ENCODE measurements at regions not wholly inside any gene's neighbourhood (a gene's known extent, or its start where the extent isn't known, plus 50 kb on each side); places are given as distances from the start of the nearest gene placed in this dataset.
A peak's percentile ranks its signal among the peaks of the same experiment; 100 is the strongest.
"Not testable (repeated sequence)": the region's sequence is repeated elsewhere in the genome, so short reads cannot be mapped to it uniquely, and the experiment has no call there.

DNA sequence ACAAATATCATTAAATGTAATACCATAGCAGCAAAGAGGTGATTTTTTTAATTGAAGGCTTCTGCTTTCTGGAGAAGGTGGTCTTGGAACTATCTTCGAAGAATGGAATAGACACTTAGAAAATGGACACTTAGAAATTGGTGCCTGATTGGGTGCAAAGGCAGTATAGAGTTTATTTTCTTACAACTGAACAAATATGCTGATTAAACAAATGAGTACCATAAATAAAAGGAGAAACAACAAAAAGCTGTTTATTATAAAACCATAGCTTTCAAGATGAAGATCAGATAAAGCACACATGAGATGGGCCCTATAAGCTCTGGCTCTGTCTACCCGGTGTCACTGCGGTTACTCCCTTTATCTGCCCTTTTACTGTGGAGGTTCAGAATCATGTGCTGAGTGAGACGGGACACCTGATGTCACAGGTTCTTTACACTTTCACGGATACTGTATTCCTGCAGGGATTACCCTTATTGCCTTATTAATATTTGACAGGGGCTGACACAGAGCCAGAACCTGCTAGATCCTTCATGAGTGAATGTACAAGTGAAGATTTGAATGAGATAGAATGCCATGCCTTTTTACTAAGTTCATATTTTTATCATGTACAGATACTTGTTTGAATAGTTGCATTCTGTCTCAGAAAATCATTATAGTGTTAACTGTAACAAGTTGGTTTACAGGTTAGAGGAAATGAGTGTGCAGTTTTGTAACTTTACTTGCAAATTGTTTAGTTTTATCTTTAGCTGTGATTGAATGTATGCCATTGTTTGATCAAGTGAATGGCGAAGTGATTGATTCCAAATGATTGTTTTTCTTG lies 477.5 kb upstream of the RGS6 start:
- ChIA-PET POLR2A (ENCODE audit: unreplicated experiment) (no interaction called here), CTCF (no interaction called here)
- no peak overlapping the region for H3K27ac ChIP-seq (ENCODE audit: low read length)
- no peaks in the 10 kb centered on the region for H3K27me3 ChIP-seq (ENCODE audit: low read length)
- BruUV-seq (replicated peaks) = no TSS peak
- H3K9me2 ChIP-seq (replicated peaks; ENCODE audit: low read length) = no peaks in the 10 kb centered on the region
- peaks cover 48% of the 10 kb centered on the region for H3K4me1 ChIP-seq (ENCODE audit: insufficient read depth, low read length)
- DNase-seq = no peak
- no peak for TF ChIP-seq EZH2 (IDR thresholded peaks at IDR 0.05; ENCODE audit: low read length, unreplicated experiment)
- TF ChIP-seq EZH2phosphoT487 (IDR thresholded peaks at IDR 0.05; ENCODE audit: borderline replicate concordance, low read length) = no peak
- TF ChIP-seq, protein P1, sequence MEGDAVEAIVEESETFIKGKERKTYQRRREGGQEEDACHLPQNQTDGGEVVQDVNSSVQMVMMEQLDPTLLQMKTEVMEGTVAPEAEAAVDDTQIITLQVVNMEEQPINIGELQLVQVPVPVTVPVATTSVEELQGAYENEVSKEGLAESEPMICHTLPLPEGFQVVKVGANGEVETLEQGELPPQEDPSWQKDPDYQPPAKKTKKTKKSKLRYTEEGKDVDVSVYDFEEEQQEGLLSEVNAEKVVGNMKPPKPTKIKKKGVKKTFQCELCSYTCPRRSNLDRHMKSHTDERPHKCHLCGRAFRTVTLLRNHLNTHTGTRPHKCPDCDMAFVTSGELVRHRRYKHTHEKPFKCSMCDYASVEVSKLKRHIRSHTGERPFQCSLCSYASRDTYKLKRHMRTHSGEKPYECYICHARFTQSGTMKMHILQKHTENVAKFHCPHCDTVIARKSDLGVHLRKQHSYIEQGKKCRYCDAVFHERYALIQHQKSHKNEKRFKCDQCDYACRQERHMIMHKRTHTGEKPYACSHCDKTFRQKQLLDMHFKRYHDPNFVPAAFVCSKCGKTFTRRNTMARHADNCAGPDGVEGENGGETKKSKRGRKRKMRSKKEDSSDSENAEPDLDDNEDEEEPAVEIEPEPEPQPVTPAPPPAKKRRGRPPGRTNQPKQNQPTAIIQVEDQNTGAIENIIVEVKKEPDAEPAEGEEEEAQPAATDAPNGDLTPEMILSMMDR (conservative IDR thresholded peaks at IDR 0.05; ENCODE audit: low read depth, low read length) = no peak
- intact Hi-C loops (cut with micrococcal nuclease) = no loop called here
- ATAC-seq = peak; percentile 25
- no peaks in the 10 kb centered on the region for H3F3A ChIP-seq (ENCODE audit: low read length, unreplicated experiment)
- H3K36me3 ChIP-seq (ENCODE audit: low read depth, low read length) = no peaks in the 10 kb centered on the region
- no peak overlapping the region for H3K4me3 ChIP-seq (ENCODE audit: low read length)
- no peak overlapping the region for H3K9ac ChIP-seq (ENCODE audit: low read length)
- no peaks in the 10 kb centered on the region for H4K20me1 ChIP-seq (ENCODE audit: low read length)
- no peaks in the 10 kb centered on the region for H3K9me3 ChIP-seq (ENCODE audit: low read length)
- no peak overlapping the region for H3K4me2 ChIP-seq (ENCODE audit: low read length)
- peaks cover 81% of the 10 kb centered on the region for H3K79me2 ChIP-seq (ENCODE audit: low read length)
- no peak overlapping the region for H2AFZ ChIP-seq (ENCODE audit: low read length)

DNA sequence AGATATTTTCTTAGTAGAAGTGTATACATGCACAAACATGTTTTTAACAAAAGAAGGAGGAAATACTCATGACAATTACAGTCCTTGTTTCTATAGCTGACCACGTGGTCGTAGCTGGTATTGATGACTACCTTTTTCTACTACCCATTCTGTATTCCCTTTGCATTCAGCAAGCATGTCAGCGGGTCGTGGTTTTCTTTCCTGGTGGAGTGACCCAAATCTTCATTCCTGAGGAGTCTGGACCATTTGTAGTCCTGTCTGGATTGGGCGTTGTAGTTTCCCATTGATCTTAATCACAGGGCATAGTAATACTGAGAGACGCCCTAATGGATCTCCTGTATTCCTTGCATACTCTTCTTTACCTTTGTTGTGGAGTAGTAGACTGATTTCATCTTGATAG lies 472.1 kb upstream of the RGS6 start:
- Histone ChIP-seq H3K4me1 (ENCODE audit: insufficient read depth, low read length) (peaks cover 3% of the 10 kb centered on the region; the same call in 1 of the 2 replicates), H3F3A (ENCODE audit: low read length, unreplicated experiment) (no peaks in the 10 kb centered on the region), H3K9me3 (ENCODE audit: low read length) (no peaks in the 10 kb centered on the region), H3K36me3 (ENCODE audit: low read depth, low read length) (peaks cover 5% of the 10 kb centered on the region; the same call in 1 of the 2 replicates), H3K4me2 (ENCODE audit: low read length) (no peak overlapping the region), H3K79me2 (ENCODE audit: low read length) (peaks cover 38% of the 10 kb centered on the region), H3K4me3 (ENCODE audit: low read length) (no peak overlapping the region), H2AFZ (ENCODE audit: low read length) (no peak overlapping the region), H3K9me2 (replicated peaks; ENCODE audit: low read length) (no peaks in the 10 kb centered on the region), H4K20me1 (ENCODE audit: low read length) (no peaks in the 10 kb centered on the region), H3K27me3 (ENCODE audit: low read length) (no peaks in the 10 kb centered on the region), H3K27ac (ENCODE audit: low read length) (no peak overlapping the region), H3K9ac (ENCODE audit: low read length) (no peak overlapping the region)
- ATAC-seq (no peak), DNase-seq (no peak)
- ChIA-PET CTCF (no interaction called here), POLR2A (ENCODE audit: unreplicated experiment) (no interaction called here)
- no TSS peak for BruUV-seq (replicated peaks)
- TF ChIP-seq EZH2 (IDR thresholded peaks at IDR 0.05; ENCODE audit: low read length, unreplicated experiment) (no peak), EZH2phosphoT487 (IDR thresholded peaks at IDR 0.05; ENCODE audit: borderline replicate concordance, low read length) (no peak)
- TF ChIP-seq, protein P1 (conservative IDR thresholded peaks at IDR 0.05; ENCODE audit: low read depth, low read length) = no peak
- intact Hi-C loops (cut with micrococcal nuclease) = no loop called here

DNA sequence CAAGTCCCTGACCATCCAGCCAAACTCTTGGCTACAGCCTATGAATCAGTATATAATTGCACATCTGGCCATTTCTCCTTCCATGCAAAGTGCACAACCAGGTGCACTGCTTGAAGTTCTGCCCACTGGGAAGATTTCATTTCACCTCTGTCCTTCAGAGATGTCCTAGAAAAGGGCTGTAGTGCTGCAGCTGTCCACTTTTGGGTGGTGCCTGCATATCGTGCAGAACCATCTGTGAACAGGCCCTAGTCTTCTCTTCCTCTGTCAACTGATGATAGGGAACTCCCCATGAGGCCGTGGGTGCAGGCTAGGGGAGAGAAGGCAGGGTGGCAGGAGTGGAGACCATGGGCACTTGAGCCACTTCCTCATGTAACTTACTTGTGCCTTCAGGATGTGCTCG lies 470.6 kb upstream of the RGS6 start:
- H3K9ac ChIP-seq (ENCODE audit: low read length); H4K20me1 ChIP-seq (ENCODE audit: low read length); intact Hi-C loops (cut with micrococcal nuclease); H3K4me2 ChIP-seq (ENCODE audit: low read length); H2AFZ ChIP-seq (ENCODE audit: low read length); ATAC-seq; POLR2A ChIA-PET (ENCODE audit: unreplicated experiment); H3F3A ChIP-seq (ENCODE audit: low read length, unreplicated experiment); DNase-seq; H3K9me3 ChIP-seq (ENCODE audit: low read length); H3K27ac ChIP-seq (ENCODE audit: low read length); H3K4me3 ChIP-seq (ENCODE audit: low read length); BruUV-seq (replicated peaks); CTCF ChIA-PET; H3K4me1 ChIP-seq (ENCODE audit: insufficient read depth, low read length); H3K36me3 ChIP-seq (ENCODE audit: low read depth, low read length); H3K9me2 ChIP-seq (replicated peaks; ENCODE audit: low read length); H3K27me3 ChIP-seq (ENCODE audit: low read length): not testable (repeated sequence)
- peaks cover 23% of the 10 kb centered on the region for H3K79me2 ChIP-seq (ENCODE audit: low read length)
